ENCODE measurements at regions not wholly inside any gene's neighbourhood (a gene's known extent, or its start where the extent isn't known, plus 50 kb on each side); places are given as distances from the start of the nearest gene placed in this dataset.

DNA sequence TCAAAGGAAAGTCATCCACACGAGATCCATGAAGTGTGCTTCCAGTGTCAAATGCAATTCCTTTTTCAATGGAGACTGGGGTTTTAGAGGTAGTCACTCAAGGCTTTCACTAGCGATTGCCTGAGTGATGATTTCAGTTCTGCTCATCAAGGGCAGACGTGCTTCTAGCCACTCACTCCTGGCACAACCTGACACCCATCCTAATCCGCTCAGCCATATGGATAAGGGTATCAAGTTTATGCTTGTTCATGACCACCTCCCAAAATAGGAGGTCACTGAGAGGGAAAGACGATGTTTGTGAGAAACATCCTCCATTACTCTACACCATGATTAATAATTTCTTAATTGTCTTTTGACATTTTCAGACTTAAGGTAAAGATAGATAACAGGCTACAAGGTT, 91.3 kb upstream of the HEY2 start:
- in situ Hi-C loops (cut with MboI), result no loop called here
- no TSS peak for BruUV-seq (replicated peaks)

DNA sequence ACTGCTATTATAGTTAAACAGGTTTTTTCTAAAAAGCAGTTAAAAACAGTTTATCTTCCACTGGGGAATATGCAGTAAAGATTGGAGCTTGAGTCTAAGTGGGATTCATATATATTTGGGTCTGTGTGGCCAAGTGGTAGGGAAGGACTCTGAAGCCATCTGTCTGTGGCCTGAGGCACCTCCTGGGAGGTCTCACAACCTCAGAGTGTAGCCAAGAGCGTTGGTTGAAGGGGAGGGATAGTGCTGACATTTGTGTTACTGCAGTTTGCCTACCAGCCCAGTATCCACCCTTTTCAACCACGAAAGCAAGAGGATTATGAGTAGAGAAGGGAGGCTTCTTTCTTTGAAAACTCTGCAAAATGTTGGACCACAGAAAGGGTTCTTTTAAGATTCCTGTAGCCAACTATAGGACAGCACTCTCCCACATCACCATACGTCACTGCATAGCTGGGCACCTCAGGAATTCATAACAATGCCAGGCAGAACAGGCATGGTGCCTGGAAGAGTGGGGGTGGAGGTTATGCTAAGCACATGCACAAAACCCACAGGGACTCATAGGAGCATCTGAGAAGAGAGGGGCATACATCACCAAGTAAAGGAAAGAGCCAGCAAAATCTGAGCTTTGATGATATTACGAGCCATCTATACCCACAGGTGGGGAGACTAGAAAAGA, 90.5 kb upstream of the HEY2 start:
- Histone ChIP-seq H3K27me3 (ENCODE audit: control insufficient read depth in 2 of 2, insufficient read depth in 2 of 2, low read length in 2 of 2) (peaks cover 0 to 8% of the 10 kb centered on the region in 2 experiments; a peak in 3 of 5 replicates), H3K9me1 (ENCODE audit: control insufficient read depth, insufficient read depth, low read length) (no peaks in the 10 kb centered on the region), H3K27ac (ENCODE audit: extremely low read depth, low read depth, low read length) (no peak overlapping the region), H4K20me1 (replicated peaks; ENCODE audit: control insufficient read depth, insufficient read depth, low read length) (no peaks in the 10 kb centered on the region), H3K4me1 (replicated peaks in 1 of 2; ENCODE audit: control insufficient read depth in 2 of 2, insufficient read depth in 2 of 2, low read length in 2 of 2) (no peaks in the 10 kb centered on the region), H3K4me3 (no peak overlapping the region), H3K9me3 (replicated peaks; ENCODE audit: control insufficient read depth, insufficient read depth, low read depth, low read length) (no peaks in the 10 kb centered on the region), H3K36me3 (ENCODE audit: control insufficient read depth, insufficient read depth, low read length) (no peaks in the 10 kb centered on the region), H3K4me2 (ENCODE audit: insufficient read depth, low read length) (no peak overlapping the region), H3K79me2 (ENCODE audit: control insufficient read depth, insufficient read depth, low read length) (no peaks in the 10 kb centered on the region), H3K9ac (ENCODE audit: insufficient read depth in 1 of 2, low read depth in 2 of 2, low read length in 2 of 2) (no peak overlapping the region), H2AFZ (ENCODE audit: low read depth, low read length) (no peak overlapping the region)
- no TSS peak for BruUV-seq (replicated peaks)
- DNase-seq (ENCODE audit: extremely low read depth in 1 of 4, low spot score in 3 of 4) (no peak), ATAC-seq (no peak), FAIRE-seq (no peak)
- in situ Hi-C loops (cut with MboI), result no loop called here
- POLR2A ChIA-PET, result interaction anchor here (0.6 kb wide), 1 partner anchor 23 kb away, joined by 3 read pairs; no protein-coding TSS in a partner anchor
- WGBS (ENCODE audit: insufficient coverage, low coverage, missing lambda C conversion rate), result 0% methylated on average over 4 of the region's 4 CpGs
- intact Hi-C loops (cut with micrococcal nuclease), result no loop called here
- CTCF ChIA-PET (ENCODE audit: low intra/inter-chr PET ratio), result no interaction called here
- TF ChIP-seq ZNF347 (CRISPR knock-in tag; IDR thresholded peaks at IDR 0.05; ENCODE audit: low read depth) (no peak), SETDB1 (IDR thresholded peaks at IDR 0.05; ENCODE audit: low read length) (no peak), CREM (IDR thresholded peaks at IDR 0.05; ENCODE audit: low read depth) (no peak), HOXB6 (CRISPR knock-in tag; IDR thresholded peaks at IDR 0.05; ENCODE audit: borderline replicate concordance) (no peak), CSDE1 (IDR thresholded peaks at IDR 0.05) (no peak), KAT7 (CRISPR knock-in tag; IDR thresholded peaks at IDR 0.05; ENCODE audit: borderline replicate concordance) (no peak), ZNF146 (CRISPR knock-in tag; IDR thresholded peaks at IDR 0.05; ENCODE audit: unreplicated experiment) (no peak), ZNF445 (CRISPR knock-in tag; IDR thresholded peaks at IDR 0.05; ENCODE audit: low read depth) (no peak)
- TF ChIP-seq, protein P1, sequence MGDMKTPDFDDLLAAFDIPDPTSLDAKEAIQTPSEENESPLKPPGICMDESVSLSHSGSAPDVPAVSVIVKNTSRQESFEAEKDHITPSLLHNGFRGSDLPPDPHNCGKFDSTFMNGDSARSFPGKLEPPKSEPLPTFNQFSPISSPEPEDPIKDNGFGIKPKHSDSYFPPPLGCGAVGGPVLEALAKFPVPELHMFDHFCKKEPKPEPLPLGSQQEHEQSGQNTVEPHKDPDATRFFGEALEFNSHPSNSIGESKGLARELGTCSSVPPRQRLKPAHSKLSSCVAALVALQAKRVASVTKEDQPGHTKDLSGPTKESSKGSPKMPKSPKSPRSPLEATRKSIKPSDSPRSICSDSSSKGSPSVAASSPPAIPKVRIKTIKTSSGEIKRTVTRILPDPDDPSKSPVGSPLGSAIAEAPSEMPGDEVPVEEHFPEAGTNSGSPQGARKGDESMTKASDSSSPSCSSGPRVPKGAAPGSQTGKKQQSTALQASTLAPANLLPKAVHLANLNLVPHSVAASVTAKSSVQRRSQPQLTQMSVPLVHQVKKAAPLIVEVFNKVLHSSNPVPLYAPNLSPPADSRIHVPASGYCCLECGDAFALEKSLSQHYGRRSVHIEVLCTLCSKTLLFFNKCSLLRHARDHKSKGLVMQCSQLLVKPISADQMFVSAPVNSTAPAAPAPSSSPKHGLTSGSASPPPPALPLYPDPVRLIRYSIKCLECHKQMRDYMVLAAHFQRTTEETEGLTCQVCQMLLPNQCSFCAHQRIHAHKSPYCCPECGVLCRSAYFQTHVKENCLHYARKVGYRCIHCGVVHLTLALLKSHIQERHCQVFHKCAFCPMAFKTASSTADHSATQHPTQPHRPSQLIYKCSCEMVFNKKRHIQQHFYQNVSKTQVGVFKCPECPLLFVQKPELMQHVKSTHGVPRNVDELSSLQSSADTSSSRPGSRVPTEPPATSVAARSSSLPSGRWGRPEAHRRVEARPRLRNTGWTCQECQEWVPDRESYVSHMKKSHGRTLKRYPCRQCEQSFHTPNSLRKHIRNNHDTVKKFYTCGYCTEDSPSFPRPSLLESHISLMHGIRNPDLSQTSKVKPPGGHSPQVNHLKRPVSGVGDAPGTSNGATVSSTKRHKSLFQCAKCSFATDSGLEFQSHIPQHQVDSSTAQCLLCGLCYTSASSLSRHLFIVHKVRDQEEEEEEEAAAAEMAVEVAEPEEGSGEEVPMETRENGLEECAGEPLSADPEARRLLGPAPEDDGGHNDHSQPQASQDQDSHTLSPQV (IDR thresholded peaks at IDR 0.05), result no peak

More for the DNA sequence above, 91.3 kb upstream of the HEY2 start:
- no peaks in the 10 kb centered on the region for H3K9me1 ChIP-seq (ENCODE audit: control insufficient read depth, insufficient read depth, low read length)
- H3K9me3 ChIP-seq (replicated peaks; ENCODE audit: control insufficient read depth, insufficient read depth, low read depth, low read length), result no peaks in the 10 kb centered on the region
- no peaks in the 10 kb centered on the region for H4K20me1 ChIP-seq (replicated peaks; ENCODE audit: control insufficient read depth, insufficient read depth, low read length)
- ChIA-PET POLR2A (no interaction called here), CTCF (ENCODE audit: low intra/inter-chr PET ratio) (no interaction called here)
- no peak overlapping the region for H3K27ac ChIP-seq (ENCODE audit: extremely low read depth, low read depth, low read length)
- no peaks in the 10 kb centered on the region for H3K4me1 ChIP-seq (replicated peaks in 1 of 2; ENCODE audit: control insufficient read depth in 2 of 2, insufficient read depth in 2 of 2, low read length in 2 of 2)
- no peak overlapping the region for H3K9ac ChIP-seq (ENCODE audit: insufficient read depth in 1 of 2, low read depth in 2 of 2, low read length in 2 of 2)
- no peaks in the 10 kb centered on the region for H3K79me2 ChIP-seq (ENCODE audit: control insufficient read depth, insufficient read depth, low read length)
- no peak overlapping the region for H3K4me3 ChIP-seq
- WGBS (ENCODE audit: insufficient coverage, low coverage, missing lambda C conversion rate), result 0% methylated on average over 5 of the region's 5 CpGs
- H3K27me3 ChIP-seq (ENCODE audit: control insufficient read depth in 2 of 2, insufficient read depth in 2 of 2, low read length in 2 of 2), result peaks cover 0 to 8% of the 10 kb centered on the region in 2 experiments; a peak in 3 of 5 replicates
- no peak overlapping the region for H2AFZ ChIP-seq (ENCODE audit: low read depth, low read length)
- intact Hi-C loops (cut with micrococcal nuclease), result no loop called here
- DNase-seq (ENCODE audit: extremely low read depth in 1 of 4, low spot score in 3 of 4) (no peak), FAIRE-seq (no peak), ATAC-seq (no peak; the same call in 2 of the 3 replicates)
- H3K4me2 ChIP-seq (ENCODE audit: insufficient read depth, low read length), result no peak overlapping the region
- H3K36me3 ChIP-seq (ENCODE audit: control insufficient read depth, insufficient read depth, low read length), result no peaks in the 10 kb centered on the region
- TF ChIP-seq TEAD1 (CRISPR knock-in tag; IDR thresholded peaks at IDR 0.05) (no peak), CHD1 (IDR thresholded peaks at IDR 0.05; ENCODE audit: low read length) (no peak), RBM25 (IDR thresholded peaks at IDR 0.05; ENCODE audit: low read depth, low read length, severe bottlenecking) (no peak), ZNF197 (CRISPR knock-in tag; IDR thresholded peaks at IDR 0.05; ENCODE audit: low read depth) (no peak), YBX1 (IDR thresholded peaks at IDR 0.05) (no peak), TCF3 (CRISPR knock-in tag; IDR thresholded peaks at IDR 0.05) (0 out of 2 replicates have a peak, but pooled peaks have one; percentile 12)
